D721Med (cell line): ENCODE measurements at regions not wholly inside any gene's neighbourhood (a gene's known extent, or its start where the extent isn't known, plus 50 kb on each side); places are given as distances from the start of the nearest gene placed in this dataset.

Source experiments
- DNase-seq: peaks from one replicate; pipeline ENCODE4 v3.0.0; 2011; ENCODE audit warnings: low spot score; ENCODE audit not compliant: insufficient read length
- FAIRE-seq: peaks from 2 replicates; lab custom pipeline; 2011; peaks lifted over from hg19 to GRCh38; lab: Jason Lieb, UNC
- TF ChIP-seq, protein P1 (sequence below): IDR thresholded peaks from 2 replicates; pipeline ENCODE4 v1.5.1; 2012; ENCODE audit warnings: mild to moderate bottlenecking, control low read depth; ENCODE audit not compliant: insufficient read depth; ENCODE audit errors: missing control alignments

DNA sequence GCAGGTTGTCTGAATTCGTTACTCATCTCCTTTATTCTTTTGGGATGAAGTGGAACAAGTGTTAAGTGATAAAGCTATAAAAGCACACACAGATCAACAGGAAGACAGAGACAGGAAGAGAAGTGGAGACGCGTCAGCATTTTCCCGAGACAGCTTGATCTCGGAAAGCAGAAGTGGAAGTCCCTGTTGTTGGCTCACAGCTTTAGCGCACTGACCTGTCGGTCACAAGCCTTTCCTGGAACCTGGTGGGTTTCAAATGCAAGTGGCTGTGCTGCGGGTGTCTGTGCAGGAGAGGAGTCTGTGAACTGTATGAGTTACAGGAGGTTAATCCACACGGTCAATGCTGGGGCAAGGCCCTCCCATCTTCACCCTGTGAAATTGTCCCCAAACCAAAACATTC lies 116.6 kb upstream of the PELI1 start:
- TF ChIP-seq, protein P1, sequence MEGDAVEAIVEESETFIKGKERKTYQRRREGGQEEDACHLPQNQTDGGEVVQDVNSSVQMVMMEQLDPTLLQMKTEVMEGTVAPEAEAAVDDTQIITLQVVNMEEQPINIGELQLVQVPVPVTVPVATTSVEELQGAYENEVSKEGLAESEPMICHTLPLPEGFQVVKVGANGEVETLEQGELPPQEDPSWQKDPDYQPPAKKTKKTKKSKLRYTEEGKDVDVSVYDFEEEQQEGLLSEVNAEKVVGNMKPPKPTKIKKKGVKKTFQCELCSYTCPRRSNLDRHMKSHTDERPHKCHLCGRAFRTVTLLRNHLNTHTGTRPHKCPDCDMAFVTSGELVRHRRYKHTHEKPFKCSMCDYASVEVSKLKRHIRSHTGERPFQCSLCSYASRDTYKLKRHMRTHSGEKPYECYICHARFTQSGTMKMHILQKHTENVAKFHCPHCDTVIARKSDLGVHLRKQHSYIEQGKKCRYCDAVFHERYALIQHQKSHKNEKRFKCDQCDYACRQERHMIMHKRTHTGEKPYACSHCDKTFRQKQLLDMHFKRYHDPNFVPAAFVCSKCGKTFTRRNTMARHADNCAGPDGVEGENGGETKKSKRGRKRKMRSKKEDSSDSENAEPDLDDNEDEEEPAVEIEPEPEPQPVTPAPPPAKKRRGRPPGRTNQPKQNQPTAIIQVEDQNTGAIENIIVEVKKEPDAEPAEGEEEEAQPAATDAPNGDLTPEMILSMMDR, result no peak
- FAIRE-seq (no peak), DNase-seq (no peak)

DNA sequence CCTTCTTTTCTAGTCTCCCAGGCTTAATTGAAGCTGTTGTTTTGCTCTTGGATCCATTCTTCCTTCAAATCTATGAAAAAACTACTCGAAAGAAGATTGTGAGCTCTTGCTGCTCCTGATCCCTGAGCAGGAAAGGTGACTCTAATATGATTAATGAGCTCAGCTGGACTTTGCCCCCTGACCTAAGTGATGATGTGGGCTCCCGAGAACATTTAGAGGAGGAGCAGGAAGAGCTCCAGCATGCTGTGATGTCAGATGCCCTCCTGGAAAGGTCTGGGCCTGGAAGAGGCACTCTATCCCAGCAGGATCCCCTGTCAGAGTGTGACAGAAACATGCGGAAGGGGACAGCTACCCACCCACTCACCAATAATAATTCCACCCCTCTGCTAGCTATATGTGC lies 117.9 kb upstream of the PELI1 start:
- FAIRE-seq, result no peak
- no peak for DNase-seq
- TF ChIP-seq, protein P1, result no peak

DNA sequence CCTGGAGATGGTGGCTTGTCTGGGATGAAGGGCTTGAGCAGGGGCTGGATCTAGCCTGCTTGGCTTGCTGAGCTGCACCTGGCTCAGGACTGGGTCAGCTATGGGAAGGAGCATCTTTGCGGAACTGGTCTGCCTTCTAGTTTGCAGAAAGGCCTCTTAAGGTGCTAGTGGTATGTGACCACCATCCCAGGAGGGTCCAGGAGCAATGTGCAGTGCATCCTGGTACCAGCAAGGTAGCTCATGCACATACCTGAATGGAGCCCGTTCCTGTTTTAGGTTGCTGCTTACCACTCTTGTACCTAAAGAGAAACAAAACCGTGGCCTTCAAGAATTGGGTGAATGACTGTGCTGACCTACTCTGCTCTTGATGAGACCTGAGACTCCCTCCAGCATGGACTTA lies 118.6 kb upstream of the PELI1 start:
- FAIRE-seq, result no peak

DNA sequence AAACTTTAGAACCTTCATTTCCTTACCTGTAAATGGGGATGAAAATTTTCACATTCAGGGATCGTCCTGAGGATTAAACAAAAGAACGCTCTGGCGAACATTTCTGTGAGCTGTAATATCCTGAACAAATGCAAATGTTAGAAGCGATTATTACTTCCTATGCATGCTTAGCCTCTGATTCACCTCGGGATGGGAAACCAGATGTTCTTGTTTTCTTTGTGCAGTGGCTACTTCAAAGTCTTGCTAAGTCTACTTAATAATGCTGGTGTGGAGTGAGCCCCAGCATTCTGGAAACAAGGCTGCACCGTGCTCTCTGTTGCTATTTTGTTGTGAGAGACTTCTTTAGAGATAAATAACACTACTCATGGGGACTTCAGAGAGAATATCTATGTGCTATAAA lies 119.1 kb upstream of the PELI1 start:
- DNase-seq, result no peak
- no peak for FAIRE-seq
- TF ChIP-seq, protein P1, result no peak

More for the DNA sequence above, 118.6 kb upstream of the PELI1 start:
- no peak for DNase-seq
- TF ChIP-seq, protein P1, result no peak

DNA sequence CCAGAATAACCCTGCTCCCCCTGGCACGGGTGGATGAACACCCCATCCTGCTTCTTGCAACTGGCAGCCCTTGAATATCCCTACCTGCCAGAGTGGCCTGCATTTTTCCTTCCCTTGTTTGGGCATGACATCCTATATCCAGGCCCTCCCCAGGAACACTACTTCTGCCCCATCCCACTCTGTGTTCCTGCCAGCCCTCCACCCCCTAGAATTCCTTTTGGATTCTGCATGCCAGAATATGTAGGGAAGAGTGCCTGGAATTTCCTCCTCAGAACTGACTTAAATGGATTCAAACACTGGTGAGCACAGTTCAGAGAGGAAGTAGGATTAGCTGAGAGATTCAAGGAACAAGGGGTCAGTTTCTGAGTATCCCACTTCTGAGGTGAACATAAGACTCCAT lies 123.5 kb upstream of the PELI1 start:
- no peak for FAIRE-seq
- TF ChIP-seq, protein P1, result no peak

DNA sequence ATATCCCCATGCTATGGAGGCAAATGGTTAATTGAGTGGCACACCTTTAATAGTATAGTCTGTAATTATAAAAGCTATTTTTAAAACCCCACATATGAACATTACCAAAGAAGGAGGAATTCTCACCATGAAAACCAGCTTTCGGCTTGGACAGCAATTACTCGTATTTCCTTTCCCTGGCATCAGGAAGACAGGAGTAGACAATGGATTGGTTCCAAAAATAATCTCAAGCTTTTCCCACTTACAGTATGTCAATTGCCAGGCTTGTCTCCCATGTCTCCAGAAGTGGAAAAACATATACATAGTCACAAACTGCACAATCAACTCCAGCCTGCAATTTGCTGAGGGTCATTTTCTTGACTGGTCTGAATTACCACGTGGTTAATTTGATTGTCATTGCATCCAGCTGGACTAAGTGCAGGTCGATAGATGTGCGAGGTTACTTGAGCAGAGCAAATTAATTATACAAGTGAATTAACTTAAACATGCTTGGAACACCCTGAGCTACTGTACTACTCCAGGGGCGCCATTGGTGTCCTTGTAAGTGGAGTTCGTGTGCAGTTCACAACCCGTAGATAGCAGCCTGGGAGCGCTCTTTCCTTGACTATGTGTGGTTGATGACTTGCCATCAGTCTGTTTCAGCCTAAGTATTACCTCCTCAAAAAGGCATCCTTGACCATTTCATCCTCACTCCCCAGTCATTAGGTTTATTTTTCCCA lies 124.3 kb upstream of the PELI1 start:
- FAIRE-seq (no peak), DNase-seq (no peak)

More for the DNA sequence above, 123.5 kb upstream of the PELI1 start:
- DNase-seq, result no peak

More for the DNA sequence above, 124.3 kb upstream of the PELI1 start:
- TF ChIP-seq, protein P1, result no peak
